ENCODE measurements at regions not wholly inside any gene's neighbourhood (a gene's known extent, or its start where the extent isn't known, plus 50 kb on each side); places are given as distances from the start of the nearest gene placed in this dataset.

GRCh38 chr7:94252971-94253370 lies 141.7 kb upstream of the COL1A2 start:
- intact Hi-C loops (cut with DNase I; ENCODE audit: low total_unique reads) = no loop called here
- TF ChIP-seq CTCF (IDR thresholded peaks at IDR 0.05) = no peak

GRCh38 chr7:94253686-94254085 lies 141.0 kb upstream of the COL1A2 start:
- Histone ChIP-seq H3K27me3 (no peaks in the 10 kb centered on the region), H3K9me3 (no peaks in the 10 kb centered on the region), H3K4me3 (no peak overlapping the region), H3K4me1 (no peaks in the 10 kb centered on the region), H3K27ac (no peak overlapping the region), H3K36me3 (no peaks in the 10 kb centered on the region)
- DNase-seq = no peak
- TF ChIP-seq CTCF (IDR thresholded peaks at IDR 0.05) = no peak
- intact Hi-C loops (cut with DNase I; ENCODE audit: low total_unique reads) = no loop called here

More at GRCh38 chr7:94252971-94253370, 141.7 kb upstream of the COL1A2 start:
- no peaks in the 10 kb centered on the region for H3K27me3 ChIP-seq
- no peaks in the 10 kb centered on the region for H3K4me1 ChIP-seq
- H3K4me3 ChIP-seq = no peak overlapping the region
- DNase-seq = no peak
- H3K27ac ChIP-seq = no peak overlapping the region
- H3K9me3 ChIP-seq = no peaks in the 10 kb centered on the region
- H3K36me3 ChIP-seq = no peaks in the 10 kb centered on the region

- H3K27me3 ChIP-seq = no peaks in the 10 kb centered on the region
- no peak overlapping the region for H3K27ac ChIP-seq
- intact Hi-C loops (cut with DNase I; ENCODE audit: low total_unique reads) = no loop called here
- TF ChIP-seq CTCF (IDR thresholded peaks at IDR 0.05) = no peak
- H3K4me3 ChIP-seq = no peak overlapping the region
- no peak for DNase-seq
- H3K36me3 ChIP-seq = no peaks in the 10 kb centered on the region
- H3K4me1 ChIP-seq = no peaks in the 10 kb centered on the region
- H3K9me3 ChIP-seq = no peaks in the 10 kb centered on the region
Measured at GRCh38 chr7:94258418-94259300, 136.0 kb upstream of the COL1A2 start.

GRCh38 chr7:94261067-94261466 lies 133.6 kb upstream of the COL1A2 start:
- DNase-seq = no peak
- no peaks in the 10 kb centered on the region for H3K36me3 ChIP-seq
- no peak for TF ChIP-seq CTCF (IDR thresholded peaks at IDR 0.05)
- H3K4me1 ChIP-seq = no peaks in the 10 kb centered on the region
- no peaks in the 10 kb centered on the region for H3K9me3 ChIP-seq
- intact Hi-C loops (cut with DNase I; ENCODE audit: low total_unique reads) = no loop called here
- no peaks in the 10 kb centered on the region for H3K27me3 ChIP-seq
- no peak overlapping the region for H3K4me3 ChIP-seq
- H3K27ac ChIP-seq = no peak overlapping the region

- no peaks in the 10 kb centered on the region for H3K4me1 ChIP-seq
- no peaks in the 10 kb centered on the region for H3K36me3 ChIP-seq
- no peaks in the 10 kb centered on the region for H3K9me3 ChIP-seq
- H3K4me3 ChIP-seq = no peak overlapping the region
- no peak for DNase-seq
- TF ChIP-seq CTCF (IDR thresholded peaks at IDR 0.05) = no peak
- intact Hi-C loops (cut with DNase I; ENCODE audit: low total_unique reads) = no loop called here
- no peaks in the 10 kb centered on the region for H3K27me3 ChIP-seq
- no peak overlapping the region for H3K27ac ChIP-seq
Measured at GRCh38 chr7:94264756-94265155, 129.9 kb upstream of the COL1A2 start.

All from tibial artery (tissue), 4 donors.